ENCODE measurements at regions not wholly inside any gene's neighbourhood (a gene's known extent, or its start where the extent isn't known, plus 50 kb on each side); places are given as distances from the start of the nearest gene placed in this dataset.

DNA sequence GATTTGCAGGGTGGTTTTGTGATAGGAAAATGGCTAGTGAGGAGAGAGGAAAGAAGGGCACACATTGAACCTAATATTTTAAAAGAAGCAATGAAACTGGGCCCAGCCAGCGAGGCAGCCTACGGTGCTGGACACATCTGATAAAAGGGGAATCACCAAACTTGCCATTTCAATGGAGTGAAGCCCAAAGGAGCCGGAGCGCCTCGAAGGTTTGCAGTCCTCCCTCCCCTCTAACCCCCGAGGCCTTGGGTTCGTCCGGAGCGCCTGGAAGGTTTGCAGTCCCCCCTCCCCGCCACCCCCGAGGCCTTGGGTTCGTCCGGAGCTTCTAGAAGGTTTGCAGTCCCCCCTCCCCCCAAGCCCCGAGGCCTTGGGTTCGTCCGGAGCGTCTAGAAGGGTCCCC is 132.6 kb downstream of the TENT4A start:
- no peak for DNase-seq
- H3K4me3 ChIP-seq (ENCODE audit: low read depth, low read length), result no peak overlapping the region
- H3K27ac ChIP-seq, result no peak overlapping the region
- H3K36me3 ChIP-seq (replicated peaks), result no peaks in the 10 kb centered on the region
- no peaks in the 10 kb centered on the region for H3K27me3 ChIP-seq (replicated peaks)
- TF ChIP-seq CTCF (IDR thresholded peaks at IDR 0.05; ENCODE audit: low read depth, low read length, missing control alignments), result no peak
- in situ Hi-C loops (cut with HindIII; ENCODE audit: low pct_ligation_motif_present, low sequenced_read_pairs), result no loop called here

DNA sequence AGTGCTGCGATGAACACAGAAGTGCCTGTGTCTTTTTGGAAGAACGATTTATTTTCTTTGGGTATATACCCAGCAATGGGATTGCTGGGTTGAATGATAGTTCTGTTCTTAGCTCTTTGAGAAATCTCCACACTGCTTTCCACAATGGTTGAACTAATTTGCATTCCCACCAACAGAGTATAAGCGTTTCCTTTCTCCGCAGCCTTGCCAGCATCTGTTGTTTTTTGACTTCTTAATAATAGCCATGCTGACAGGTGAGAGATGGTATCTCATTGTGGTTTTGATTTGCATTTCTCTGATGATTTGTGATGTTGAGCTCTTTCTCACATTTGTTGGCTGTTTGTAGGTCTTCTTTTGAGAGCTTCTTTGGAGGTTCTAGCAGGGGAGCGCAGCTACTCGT is 134.6 kb downstream of the TENT4A start:
- no peak for TF ChIP-seq CTCF (IDR thresholded peaks at IDR 0.05; ENCODE audit: low read depth, low read length, missing control alignments)
- no peak overlapping the region for H3K27ac ChIP-seq
- H3K27me3 ChIP-seq (replicated peaks), result no peaks in the 10 kb centered on the region
- no peak overlapping the region for H3K4me3 ChIP-seq (ENCODE audit: low read depth, low read length)
- in situ Hi-C loops (cut with HindIII; ENCODE audit: low pct_ligation_motif_present, low sequenced_read_pairs), result no loop called here
- no peaks in the 10 kb centered on the region for H3K36me3 ChIP-seq (replicated peaks)
- DNase-seq, result no peak

DNA sequence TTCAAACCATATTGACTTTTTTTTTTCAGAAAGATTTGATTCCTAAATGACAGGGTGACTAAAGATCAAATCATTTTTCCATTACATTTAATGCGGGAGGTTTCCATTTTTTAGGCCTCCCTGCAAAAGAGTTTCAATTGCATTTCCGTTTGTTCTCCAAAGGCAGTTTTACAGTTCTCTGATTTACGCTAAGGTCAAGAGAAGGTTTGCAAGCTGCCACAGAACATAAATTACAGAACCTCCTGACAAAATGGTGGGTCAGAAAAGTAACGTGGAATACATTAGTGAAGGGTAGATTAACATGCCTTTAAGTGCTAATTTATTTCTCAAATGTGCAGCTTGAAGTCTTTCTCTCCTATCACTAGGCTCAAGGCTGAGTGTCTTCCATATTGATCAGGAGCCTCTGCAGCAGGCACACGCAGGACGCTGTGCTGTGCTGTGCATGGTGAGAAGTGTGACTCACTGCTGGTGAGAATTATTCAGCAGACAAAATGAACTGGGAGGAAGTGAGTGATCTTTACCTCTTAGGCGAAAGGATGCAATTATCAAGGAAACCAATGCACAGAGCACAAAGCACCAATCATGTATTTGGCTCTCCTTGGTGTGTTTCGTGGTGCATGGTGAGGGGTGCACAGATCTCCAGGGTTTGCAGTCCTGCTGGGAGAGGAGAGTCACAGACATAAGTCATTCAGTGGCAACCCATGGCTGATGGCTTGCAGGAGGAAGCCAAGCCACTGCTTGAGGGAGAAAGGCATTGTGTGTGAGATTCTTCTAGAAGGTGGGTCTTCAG is 136.3 kb downstream of the TENT4A start:
- H3K27ac ChIP-seq, result no peak overlapping the region
- in situ Hi-C loops (cut with HindIII; ENCODE audit: low pct_ligation_motif_present, low sequenced_read_pairs), result no loop called here
- no peak overlapping the region for H3K4me3 ChIP-seq (ENCODE audit: low read depth, low read length)
- no peaks in the 10 kb centered on the region for H3K36me3 ChIP-seq (replicated peaks)
- no peak for TF ChIP-seq CTCF (IDR thresholded peaks at IDR 0.05; ENCODE audit: low read depth, low read length, missing control alignments)
- no peaks in the 10 kb centered on the region for H3K27me3 ChIP-seq (replicated peaks)
- DNase-seq, result no peak

DNA sequence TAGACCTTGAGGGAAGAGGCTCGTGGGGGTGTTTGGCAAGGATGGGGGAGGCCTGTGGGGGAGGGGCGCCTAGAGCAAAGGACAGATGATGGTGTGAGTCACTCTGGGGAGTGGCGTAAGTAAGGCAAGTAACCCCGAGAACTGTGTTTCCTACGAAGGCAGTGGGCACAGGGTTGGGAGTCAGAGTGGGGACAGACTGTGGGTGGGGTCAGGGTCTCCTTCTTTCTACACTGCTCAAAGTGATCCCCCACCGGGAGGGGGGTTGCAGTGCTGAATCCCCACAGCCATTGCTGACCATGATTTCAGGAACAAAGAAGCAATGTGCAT is 136.8 kb downstream of the TENT4A start:
- no peak for DNase-seq
- in situ Hi-C loops (cut with HindIII; ENCODE audit: low pct_ligation_motif_present, low sequenced_read_pairs), result no loop called here
- H3K27me3 ChIP-seq (replicated peaks), result no peaks in the 10 kb centered on the region

GRCh38 chr5:6856653-6857052 is 143.4 kb downstream of the TENT4A start:
- in situ Hi-C loops (cut with HindIII; ENCODE audit: low pct_ligation_motif_present, low sequenced_read_pairs), result no loop called here

More for the DNA sequence above, 136.8 kb downstream of the TENT4A start:
- TF ChIP-seq CTCF (IDR thresholded peaks at IDR 0.05; ENCODE audit: low read depth, low read length, missing control alignments), result no peak
- Histone ChIP-seq H3K27ac (no peak overlapping the region), H3K4me3 (ENCODE audit: low read depth, low read length) (no peak overlapping the region), H3K36me3 (replicated peaks) (no peaks in the 10 kb centered on the region)

More at GRCh38 chr5:6856653-6857052, 143.4 kb downstream of the TENT4A start:
- H3K27me3 ChIP-seq (replicated peaks), result no peaks in the 10 kb centered on the region
- no peak overlapping the region for H3K27ac ChIP-seq
- H3K36me3 ChIP-seq (replicated peaks), result no peaks in the 10 kb centered on the region
- TF ChIP-seq CTCF (IDR thresholded peaks at IDR 0.05; ENCODE audit: low read depth, low read length, missing control alignments), result no peak
- no peak overlapping the region for H3K4me3 ChIP-seq (ENCODE audit: low read depth, low read length)
- no peak for DNase-seq
